Esophagus muscularis mucosa (tissue), 4 donors: ENCODE measurements at regions not wholly inside any gene's neighbourhood (a gene's known extent, or its start where the extent isn't known, plus 50 kb on each side); places are given as distances from the start of the nearest gene placed in this dataset.

Experiments
- DNase-seq: peaks from one replicate; pipeline ENCODE4 v3.0.0-alpha.2; 2017; ENCODE audit errors: extremely low spot score
- H3K27ac ChIP-seq, 4 donors: fragments of 200-600 bp; sonication (generic); replicated peaks in 1 of 4; 1 replicate in 3 of 4; 2 replicates in 1 of 4; pipeline ENCODE4 v1.5.1; 2016 to 2019; ENCODE audit warnings: mild to moderate bottlenecking in 1 of 4
- H3K27me3 ChIP-seq, 4 donors: fragments of 200-600 bp; sonication (generic); one replicate each; pipeline versions ENCODE4 v1.5.1 to v1.6.0; 2016 to 2019
- H3K36me3 ChIP-seq, 4 donors: fragments of 200-600 bp; sonication (generic); one replicate each; pipeline ENCODE4 v1.5.1; 2016 to 2019
- H3K4me1 ChIP-seq, 4 donors: fragments of 200-600 bp; sonication (generic); one replicate each; pipeline ENCODE4 v1.5.1; 2016 to 2019
- H3K4me3 ChIP-seq, 4 donors: fragments of 200-600 bp; sonication (generic); 1 replicate in 2 of 4; 2 replicates in 2 of 4; pipeline ENCODE4 v1.5.1; 2016 to 2019; ENCODE audit warnings: mild to moderate bottlenecking in 4 of 4, moderate library complexity in 1 of 4
- H3K9me3 ChIP-seq, 4 donors: fragments of 200-600 bp; sonication (generic); 1 replicate in 3 of 4; 2 replicates in 1 of 4; pipeline ENCODE4 v1.5.1; 2016 to 2019
- CTCF ChIP-seq, 3 experiments: fragments of 200-600 bp in 2 of 3; fragments of 450-650 bp in 1 of 3; sonication (generic) in 2 of 3; IDR thresholded peaks; one replicate each; pipeline ENCODE4 v1.5.1; 2017 to 2019; ENCODE audit warnings: antibody characterized with exemption in 3 of 3, mild to moderate bottlenecking in 2 of 3, moderate library complexity in 1 of 3
- EP300 ChIP-seq: sonication (generic); formaldehyde crosslinking; IDR thresholded peaks from one replicate; pipeline ENCODE4 v1.6.1; 2017; ENCODE audit warnings: antibody characterized with exemption
- POLR2A ChIP-seq: fragments of 450-650 bp; IDR thresholded peaks from one replicate; pipeline ENCODE4 v1.6.1; 2017; ENCODE audit warnings: antibody characterized with exemption, moderate library complexity, mild to moderate bottlenecking, low read depth
- POLR2AphosphoS5 ChIP-seq, 2 donors: sonication (generic); formaldehyde crosslinking; IDR thresholded peaks; one replicate each; pipeline ENCODE4 v1.6.1; 2017; ENCODE audit warnings: antibody characterized with exemption in 2 of 2
- WGBS: methylation state at CpG from one replicate; pipeline ENCODE4 v1.1.5; 2018; 5-methylcytosine and 5-hydroxymethylcytosine counted together
- intact Hi-C: fragments of 100-400 bp; cut with DNase I; formaldehyde crosslinking; loops from one replicate; pipeline ENCODE4 v1.15.1; 2023

GRCh38 chr19:28393574-28394336, 819.2 kb downstream of the UQCRFS1 start:
- no peaks in the 10 kb centered on the region for H3K4me1 ChIP-seq

GRCh38 chr19:28388988-28389387, 824.0 kb downstream of the UQCRFS1 start:
- Histone ChIP-seq H3K27me3 (peaks cover 0 to 10% (median 0%) of the 10 kb centered on the region in 4 donors), H3K27ac (no peak overlapping the region), H3K9me3 (no peaks in the 10 kb centered on the region), H3K36me3 (no peaks in the 10 kb centered on the region), H3K4me1 (no peaks in the 10 kb centered on the region), H3K4me3 (no peak overlapping the region)
- TF ChIP-seq CTCF (IDR thresholded peaks at IDR 0.05) (no peak), POLR2A (no peak), EP300 (no peak), POLR2AphosphoS5 (IDR thresholded peaks at IDR 0.05) (no peak)
- DNase-seq, result no peak
- WGBS, result 60% methylated on average over 3 of the region's 3 CpGs
- intact Hi-C loops, result no loop called here

More at GRCh38 chr19:28393574-28394336, 819.2 kb downstream of the UQCRFS1 start:
- H3K9me3 ChIP-seq, result no peaks in the 10 kb centered on the region
- TF ChIP-seq CTCF (IDR thresholded peaks at IDR 0.05) (no peak), EP300 (no peak)
- H3K27ac ChIP-seq, result no peak overlapping the region
- peaks cover 0 to 8% (median 0%) of the 10 kb centered on the region in 4 donors for H3K27me3 ChIP-seq
- DNase-seq, result no peak
- H3K36me3 ChIP-seq, result no peaks in the 10 kb centered on the region
- no peak overlapping the region for H3K4me3 ChIP-seq
- intact Hi-C loops, result no loop called here
- 12% methylated on average over 10 of the region's 10 CpGs for WGBS

- DNase-seq, result no peak
- Histone ChIP-seq H3K27ac (no peak overlapping the region), H3K4me3 (no peak overlapping the region), H3K36me3 (no peaks in the 10 kb centered on the region), H3K27me3 (peaks cover 0 to 11% (median 0%) of the 10 kb centered on the region in 4 donors), H3K9me3 (no peaks in the 10 kb centered on the region), H3K4me1 (no peaks in the 10 kb centered on the region)
- TF ChIP-seq POLR2AphosphoS5 (IDR thresholded peaks at IDR 0.05) (no peak), EP300 (no peak), POLR2A (no peak), CTCF (IDR thresholded peaks at IDR 0.05) (no peak)
- intact Hi-C loops, result no loop called here
- 60% methylated on average over 4 of the region's 4 CpGs for WGBS
Measured at GRCh38 chr19:28387507-28387906, 825.4 kb downstream of the UQCRFS1 start.

- Histone ChIP-seq H3K4me1 (no peaks in the 10 kb centered on the region), H3K27ac (no peak overlapping the region), H3K4me3 (no peak overlapping the region), H3K27me3 (peaks cover 0 to 11% (median 0%) of the 10 kb centered on the region in 4 donors), H3K9me3 (no peaks in the 10 kb centered on the region), H3K36me3 (no peaks in the 10 kb centered on the region)
- TF ChIP-seq CTCF (IDR thresholded peaks at IDR 0.05) (no peak), EP300 (no peak), POLR2AphosphoS5 (IDR thresholded peaks at IDR 0.05) (no peak), POLR2A (no peak)
- intact Hi-C loops, result no loop called here
- 66% methylated on average over 6 of the region's 6 CpGs for WGBS
- DNase-seq, result no peak
Measured at GRCh38 chr19:28386470-28386869, 826.5 kb downstream of the UQCRFS1 start.

GRCh38 chr19:28386066-28386465, 826.9 kb downstream of the UQCRFS1 start:
- no peaks in the 10 kb centered on the region for H3K4me1 ChIP-seq
- TF ChIP-seq EP300, result no peak
- no peak for TF ChIP-seq POLR2AphosphoS5 (IDR thresholded peaks at IDR 0.05)
- no peak for TF ChIP-seq CTCF (IDR thresholded peaks at IDR 0.05)
- TF ChIP-seq POLR2A, result no peak
- peaks cover 0 to 11% (median 0%) of the 10 kb centered on the region in 4 donors for H3K27me3 ChIP-seq
- DNase-seq, result no peak
- WGBS, result 14% methylated on average over 1 of the region's 3 CpGs
- H3K9me3 ChIP-seq, result no peaks in the 10 kb centered on the region
- H3K27ac ChIP-seq, result no peak overlapping the region
- no peaks in the 10 kb centered on the region for H3K36me3 ChIP-seq
- H3K4me3 ChIP-seq, result no peak overlapping the region
- intact Hi-C loops, result no loop called here
